Osteoblast (primary cell): ENCODE measurements at regions not wholly inside any gene's neighbourhood (a gene's known extent, or its start where the extent isn't known, plus 50 kb on each side); places are given as distances from the start of the nearest gene placed in this dataset.

ENCODE experiments used
- DNase-seq: peaks from one replicate; pipeline ENCODE4 v3.0.0; 2011; ENCODE audit warnings: low spot score, mixed read lengths; ENCODE audit not compliant: insufficient read length; ENCODE audit errors: missing footprints
- H2AFZ ChIP-seq: 2 replicates; pipeline ENCODE4 v1.6.0; 2011; ENCODE audit warnings: mild to moderate bottlenecking, low read length
- H3K27ac ChIP-seq: 2 replicates; pipeline ENCODE4 v1.5.1; 2011; ENCODE audit warnings: mild to moderate bottlenecking, low read depth, low read length, moderate library complexity
- H3K27me3 ChIP-seq: 2 replicates; pipeline ENCODE4 v1.6.0; 2012; ENCODE audit warnings: mild to moderate bottlenecking, control low read depth, inconsistent platforms, low read length, moderate library complexity; ENCODE audit not compliant: insufficient read depth
- H3K36me3 ChIP-seq: 2 replicates; pipeline ENCODE4 v1.5.1; 2011; ENCODE audit warnings: mild to moderate bottlenecking, low read length, control low read depth, moderate library complexity; ENCODE audit not compliant: insufficient read depth
- H3K4me1 ChIP-seq: 2 replicates; pipeline ENCODE4 v1.5.1; 2011; ENCODE audit warnings: mild to moderate bottlenecking, low read length, control low read depth, moderate library complexity; ENCODE audit not compliant: insufficient read depth
- H3K4me2 ChIP-seq: 2 replicates; pipeline ENCODE4 v1.6.0; 2011; ENCODE audit warnings: mild to moderate bottlenecking, low read length; ENCODE audit not compliant: insufficient read depth
- H3K4me3 ChIP-seq: fragments of 200-600 bp; sonication (generic); 3 replicates; pipeline ENCODE4 v1.5.1; 2012; ENCODE audit warnings: mild to moderate bottlenecking, low read length, inconsistent platforms; ENCODE audit not compliant: insufficient read depth
- H3K79me2 ChIP-seq: 2 replicates; pipeline ENCODE4 v1.6.0; 2012; ENCODE audit warnings: mild to moderate bottlenecking, low read length, control low read depth, inconsistent platforms; ENCODE audit not compliant: insufficient read depth
- H3K9me3 ChIP-seq: 2 replicates; pipeline ENCODE4 v1.5.1; 2011; ENCODE audit warnings: low read depth, low read length, control low read depth
- H4K20me1 ChIP-seq: 2 replicates; pipeline ENCODE4 v1.6.0; 2012; ENCODE audit warnings: mild to moderate bottlenecking, low read length, control low read depth; ENCODE audit not compliant: insufficient read depth
- CTCF ChIP-seq: IDR thresholded peaks from 2 replicates; pipeline ENCODE4 v1.5.1; 2011; ENCODE audit warnings: mild to moderate bottlenecking, low read depth, low read length, moderate library complexity; ENCODE audit errors: extremely low read depth

GRCh38 chr18:61963705-61964104 is 70.9 kb upstream of the RNF152 start:
- H2AFZ ChIP-seq: no peak overlapping the region
- H3K4me2 ChIP-seq: no peak overlapping the region
- H3K27me3 ChIP-seq: no peaks in the 10 kb centered on the region
- TF ChIP-seq CTCF: no peak
- H3K36me3 ChIP-seq: no peaks in the 10 kb centered on the region
- H3K79me2 ChIP-seq: no peaks in the 10 kb centered on the region
- no peaks in the 10 kb centered on the region for H3K9me3 ChIP-seq
- no peaks in the 10 kb centered on the region for H4K20me1 ChIP-seq
- no peaks in the 10 kb centered on the region for H3K4me1 ChIP-seq
- H3K4me3 ChIP-seq: no peak overlapping the region
- no peak overlapping the region for H3K27ac ChIP-seq
- no peak for DNase-seq

GRCh38 chr18:61957801-61958516 is 65.2 kb upstream of the RNF152 start:
- Histone ChIP-seq H3K27ac (no peak overlapping the region), H3K9me3 (no peaks in the 10 kb centered on the region), H3K4me1 (peaks cover 6% of the 10 kb centered on the region), H4K20me1 (no peaks in the 10 kb centered on the region), H3K36me3 (no peaks in the 10 kb centered on the region), H3K4me3 (no peak overlapping the region), H3K79me2 (no peaks in the 10 kb centered on the region), H2AFZ (peak overlapping the region; percentile 87), H3K27me3 (no peaks in the 10 kb centered on the region), H3K4me2 (no peak overlapping the region)
- DNase-seq: peak; percentile 39
- peak; percentile 14 for TF ChIP-seq CTCF

- no peaks in the 10 kb centered on the region for H3K9me3 ChIP-seq
Measured at GRCh38 chr18:61955644-61956043, 62.8 kb upstream of the RNF152 start.

More at GRCh38 chr18:61955644-61956043, 62.8 kb upstream of the RNF152 start:
- H3K4me3 ChIP-seq: no peak overlapping the region
- no peak overlapping the region for H2AFZ ChIP-seq
- peaks cover 13% of the 10 kb centered on the region for H3K4me1 ChIP-seq
- TF ChIP-seq CTCF: no peak
- no peaks in the 10 kb centered on the region for H3K27me3 ChIP-seq
- no peaks in the 10 kb centered on the region for H3K79me2 ChIP-seq
- H4K20me1 ChIP-seq: no peaks in the 10 kb centered on the region
- H3K4me2 ChIP-seq: no peak overlapping the region
- H3K27ac ChIP-seq: no peak overlapping the region
- H3K36me3 ChIP-seq: no peaks in the 10 kb centered on the region
- no peak for DNase-seq
